ENCODE measurements at regions not wholly inside any gene's neighbourhood (a gene's known extent, or its start where the extent isn't known, plus 50 kb on each side); places are given as distances from the start of the nearest gene placed in this dataset.
"Not testable (repeated sequence)": the region's sequence is repeated elsewhere in the genome, so short reads cannot be mapped to it uniquely, and the experiment has no call there.

GRCh38 chr6:84879385-84879784 lies 115.0 kb upstream of the TBX18 start:
- not testable (repeated sequence) for TF ChIP-seq CTCF (IDR thresholded peaks at IDR 0.05; ENCODE audit: low read depth, low read length, missing input control); RAD21 (IDR thresholded peaks at IDR 0.05); REST (IDR thresholded peaks at IDR 0.05); FOXA2 (IDR thresholded peaks at IDR 0.05); TAF1 (conservative IDR thresholded peaks at IDR 0.05); MAX (IDR thresholded peaks at IDR 0.05); JUND (IDR thresholded peaks at IDR 0.05); FOXA1 (IDR thresholded peaks at IDR 0.05); GABPA (IDR thresholded peaks at IDR 0.05 in 1 of 2, conservative IDR thresholded peaks at IDR 0.05 in 1 of 2); YY1 (IDR thresholded peaks at IDR 0.05); HNF4A (conservative IDR thresholded peaks at IDR 0.05); ATF3 (IDR thresholded peaks at IDR 0.05); RXRA (IDR thresholded peaks at IDR 0.05)
